ENCODE measurements at regions not wholly inside any gene's neighbourhood (a gene's known extent, or its start where the extent isn't known, plus 50 kb on each side); places are given as distances from the start of the nearest gene placed in this dataset.

DNA sequence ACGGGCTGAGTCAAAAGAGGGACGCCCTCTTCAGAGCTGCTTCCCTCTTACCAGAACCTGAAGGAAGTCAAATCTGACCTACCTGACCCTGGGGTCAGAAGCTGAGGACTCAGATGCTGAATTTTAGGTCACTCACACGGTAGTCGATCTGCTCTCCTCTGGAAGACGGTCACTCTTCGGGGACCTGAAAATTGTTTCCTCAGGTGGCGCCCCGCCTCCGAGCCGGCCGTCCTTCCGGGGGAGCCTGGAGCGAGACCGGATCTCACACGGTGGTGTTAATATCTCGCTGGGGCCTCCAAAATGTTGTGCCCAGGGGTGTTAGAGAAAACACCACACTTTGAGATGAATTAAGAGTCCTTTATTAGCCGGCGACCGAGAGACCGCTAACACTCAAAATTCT, 737.2 kb downstream of the SI start:
- H3K27ac ChIP-seq (ENCODE audit: insufficient read depth, low read depth, low read length), result no peak overlapping the region
- H3K9ac ChIP-seq (replicated peaks; ENCODE audit: extremely low read depth, insufficient read depth, low read length), result no peak overlapping the region
- BruUV-seq (replicated peaks), result no TSS peak
- no peaks in the 10 kb centered on the region for H3K27me3 ChIP-seq (ENCODE audit: control insufficient read depth in 2 of 2, insufficient read depth in 2 of 2, low read length in 2 of 2)
- intact Hi-C loops (cut with micrococcal nuclease) (no loop called here), dilution Hi-C loops (cut with MboI; ENCODE audit: extremely low pct_ligation_motif_present, low sequenced_read_pairs) (no loop called here)
- H4K20me1 ChIP-seq (replicated peaks; ENCODE audit: control insufficient read depth, extremely low read depth, insufficient read depth, low read length), result no peaks in the 10 kb centered on the region
- H3K79me2 ChIP-seq (ENCODE audit: control insufficient read depth, insufficient read depth, low read length), result no peaks in the 10 kb centered on the region
- ChIA-PET CTCF (no interaction called here), POLR2A (no interaction called here)
- DNase-seq (ENCODE audit: low read depth, low spot score), result no peak
- no peaks in the 10 kb centered on the region for H3K9me1 ChIP-seq (replicated peaks; ENCODE audit: control insufficient read depth, extremely low read depth, insufficient read depth, low read length)
- no peaks in the 10 kb centered on the region for H3K36me3 ChIP-seq (ENCODE audit: control insufficient read depth in 2 of 2, extremely low read depth in 1 of 2, insufficient read depth in 2 of 2, low read length in 2 of 2)
- no peak overlapping the region for H3K4me2 ChIP-seq (ENCODE audit: insufficient read depth, low read length)
- H3K9me3 ChIP-seq (replicated peaks; ENCODE audit: control insufficient read depth, insufficient read depth, low read length), result no peaks in the 10 kb centered on the region
- no peaks in the 10 kb centered on the region for H3K4me1 ChIP-seq (ENCODE audit: control insufficient read depth, extremely low read depth, insufficient read depth, low read length)
- H2AFZ ChIP-seq (ENCODE audit: low read depth, low read length), result no peak overlapping the region
- TF ChIP-seq MYC (IDR thresholded peaks at IDR 0.05; ENCODE audit: low read depth, low read length) (no peak), GATA2 (IDR thresholded peaks at IDR 0.05; ENCODE audit: insufficient read depth, insufficient read length, low read depth, low read length) (no peak), EZH2 (IDR thresholded peaks at IDR 0.05; ENCODE audit: borderline replicate concordance, low read depth, low read length, severe bottlenecking) (no peak), POLR2A (IDR thresholded peaks at IDR 0.05; ENCODE audit: low read depth, low read length) (no peak), JUN (IDR thresholded peaks at IDR 0.05; ENCODE audit: borderline replicate concordance, insufficient read depth, insufficient read length, low read depth) (no peak), FOS (IDR thresholded peaks at IDR 0.05; ENCODE audit: borderline replicate concordance, insufficient read depth, low read length) (no peak), POLR2AphosphoS5 (IDR thresholded peaks at IDR 0.05; ENCODE audit: insufficient read depth, low read depth, low read length) (no peak)
- TF ChIP-seq, protein P1, sequence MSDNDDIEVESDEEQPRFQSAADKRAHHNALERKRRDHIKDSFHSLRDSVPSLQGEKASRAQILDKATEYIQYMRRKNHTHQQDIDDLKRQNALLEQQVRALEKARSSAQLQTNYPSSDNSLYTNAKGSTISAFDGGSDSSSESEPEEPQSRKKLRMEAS (IDR thresholded peaks at IDR 0.05; ENCODE audit: insufficient read depth, insufficient read length), result no peak
- TF ChIP-seq, protein P2, sequence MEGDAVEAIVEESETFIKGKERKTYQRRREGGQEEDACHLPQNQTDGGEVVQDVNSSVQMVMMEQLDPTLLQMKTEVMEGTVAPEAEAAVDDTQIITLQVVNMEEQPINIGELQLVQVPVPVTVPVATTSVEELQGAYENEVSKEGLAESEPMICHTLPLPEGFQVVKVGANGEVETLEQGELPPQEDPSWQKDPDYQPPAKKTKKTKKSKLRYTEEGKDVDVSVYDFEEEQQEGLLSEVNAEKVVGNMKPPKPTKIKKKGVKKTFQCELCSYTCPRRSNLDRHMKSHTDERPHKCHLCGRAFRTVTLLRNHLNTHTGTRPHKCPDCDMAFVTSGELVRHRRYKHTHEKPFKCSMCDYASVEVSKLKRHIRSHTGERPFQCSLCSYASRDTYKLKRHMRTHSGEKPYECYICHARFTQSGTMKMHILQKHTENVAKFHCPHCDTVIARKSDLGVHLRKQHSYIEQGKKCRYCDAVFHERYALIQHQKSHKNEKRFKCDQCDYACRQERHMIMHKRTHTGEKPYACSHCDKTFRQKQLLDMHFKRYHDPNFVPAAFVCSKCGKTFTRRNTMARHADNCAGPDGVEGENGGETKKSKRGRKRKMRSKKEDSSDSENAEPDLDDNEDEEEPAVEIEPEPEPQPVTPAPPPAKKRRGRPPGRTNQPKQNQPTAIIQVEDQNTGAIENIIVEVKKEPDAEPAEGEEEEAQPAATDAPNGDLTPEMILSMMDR (IDR thresholded peaks at IDR 0.05; ENCODE audit: extremely low read depth in 1 of 2, insufficient read depth in 1 of 2, low read depth in 1 of 2, low read length in 2 of 2), result no peak
- no peak for FAIRE-seq
- no peak overlapping the region for H3K4me3 ChIP-seq (replicated peaks in 1 of 3; ENCODE audit: insufficient read depth in 1 of 3, low read depth in 1 of 3, low read length in 3 of 3)

All from endothelial cell of umbilical vein (primary cell).